ENCODE measurements at regions not wholly inside any gene's neighbourhood (a gene's known extent, or its start where the extent isn't known, plus 50 kb on each side); places are given as distances from the start of the nearest gene placed in this dataset.

DNA sequence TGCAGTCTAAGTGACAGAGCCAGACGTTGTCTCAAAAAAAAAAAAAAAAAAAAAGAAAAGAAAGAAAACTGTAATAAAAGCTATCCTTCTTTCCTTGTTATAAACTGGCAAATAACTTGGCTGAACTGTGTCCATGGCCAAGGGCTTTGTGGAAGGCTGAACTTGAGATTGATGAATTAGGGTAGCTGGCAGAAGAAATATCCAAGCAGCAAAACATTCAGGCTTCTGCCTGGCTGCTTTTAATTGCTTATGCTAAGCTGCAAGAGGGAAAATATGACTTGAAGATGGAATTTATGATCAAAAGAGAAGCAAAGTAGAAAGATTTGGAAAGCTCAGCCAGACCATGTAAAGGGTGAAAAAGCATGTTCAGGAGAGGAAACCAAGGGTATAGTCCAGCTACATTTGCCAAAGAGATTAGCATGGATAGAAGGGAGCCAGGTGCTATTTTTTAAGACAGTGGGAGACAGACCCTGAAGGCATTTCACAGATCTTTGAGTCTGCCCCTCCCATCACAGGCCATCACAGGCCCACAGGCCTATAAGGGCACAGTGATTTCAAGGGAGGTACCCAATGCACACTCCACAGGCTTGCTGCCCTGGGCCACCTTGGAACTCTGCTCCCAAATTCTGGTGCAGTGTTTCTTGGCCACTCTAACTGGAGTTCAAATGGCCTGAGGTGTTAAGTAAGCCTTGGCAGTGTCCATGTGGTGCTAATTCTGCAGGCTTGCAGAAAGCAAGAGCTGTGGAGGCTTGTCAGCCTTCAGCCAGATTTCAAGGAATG lies 226.0 kb downstream of the AEBP2 start:
- Histone ChIP-seq H3K79me2 (ENCODE audit: low read length) (no peaks in the 10 kb centered on the region), H3K9ac (ENCODE audit: low read length) (no peak overlapping the region), H3K9me3 (replicated peaks; ENCODE audit: insufficient read depth, low read length) (no peaks in the 10 kb centered on the region), H3K4me2 (ENCODE audit: low read depth, low read length) (no peak overlapping the region), H2AFZ (ENCODE audit: low read length) (no peak overlapping the region), H3F3A (ENCODE audit: insufficient read depth, low read length) (no peaks in the 10 kb centered on the region), H3K4me3 (ENCODE audit: low read length) (no peak overlapping the region), H3K36me3 (replicated peaks; ENCODE audit: insufficient read depth, low read length) (no peaks in the 10 kb centered on the region), H4K20me1 (ENCODE audit: insufficient read depth, low read length) (no peaks in the 10 kb centered on the region), H3K27me3 (replicated peaks; ENCODE audit: insufficient read depth, low read length) (no peaks in the 10 kb centered on the region), H3K9me2 (replicated peaks; ENCODE audit: insufficient read depth, low read length) (no peaks in the 10 kb centered on the region), H3K4me1 (ENCODE audit: low read length) (no peaks in the 10 kb centered on the region), H3K27ac (ENCODE audit: low read length) (no peak overlapping the region)
- TF ChIP-seq, protein P1, sequence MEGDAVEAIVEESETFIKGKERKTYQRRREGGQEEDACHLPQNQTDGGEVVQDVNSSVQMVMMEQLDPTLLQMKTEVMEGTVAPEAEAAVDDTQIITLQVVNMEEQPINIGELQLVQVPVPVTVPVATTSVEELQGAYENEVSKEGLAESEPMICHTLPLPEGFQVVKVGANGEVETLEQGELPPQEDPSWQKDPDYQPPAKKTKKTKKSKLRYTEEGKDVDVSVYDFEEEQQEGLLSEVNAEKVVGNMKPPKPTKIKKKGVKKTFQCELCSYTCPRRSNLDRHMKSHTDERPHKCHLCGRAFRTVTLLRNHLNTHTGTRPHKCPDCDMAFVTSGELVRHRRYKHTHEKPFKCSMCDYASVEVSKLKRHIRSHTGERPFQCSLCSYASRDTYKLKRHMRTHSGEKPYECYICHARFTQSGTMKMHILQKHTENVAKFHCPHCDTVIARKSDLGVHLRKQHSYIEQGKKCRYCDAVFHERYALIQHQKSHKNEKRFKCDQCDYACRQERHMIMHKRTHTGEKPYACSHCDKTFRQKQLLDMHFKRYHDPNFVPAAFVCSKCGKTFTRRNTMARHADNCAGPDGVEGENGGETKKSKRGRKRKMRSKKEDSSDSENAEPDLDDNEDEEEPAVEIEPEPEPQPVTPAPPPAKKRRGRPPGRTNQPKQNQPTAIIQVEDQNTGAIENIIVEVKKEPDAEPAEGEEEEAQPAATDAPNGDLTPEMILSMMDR (IDR thresholded peaks at IDR 0.05; ENCODE audit: low read length), result no peak
- TF ChIP-seq EZH2 (optimal IDR thresholded peaks at IDR 0.05; ENCODE audit: low read depth, low read length), result no peak
- no peak for TF ChIP-seq EZH2phosphoT487 (IDR thresholded peaks at IDR 0.05; ENCODE audit: low read length)
- DNase-seq, result no peak

DNA sequence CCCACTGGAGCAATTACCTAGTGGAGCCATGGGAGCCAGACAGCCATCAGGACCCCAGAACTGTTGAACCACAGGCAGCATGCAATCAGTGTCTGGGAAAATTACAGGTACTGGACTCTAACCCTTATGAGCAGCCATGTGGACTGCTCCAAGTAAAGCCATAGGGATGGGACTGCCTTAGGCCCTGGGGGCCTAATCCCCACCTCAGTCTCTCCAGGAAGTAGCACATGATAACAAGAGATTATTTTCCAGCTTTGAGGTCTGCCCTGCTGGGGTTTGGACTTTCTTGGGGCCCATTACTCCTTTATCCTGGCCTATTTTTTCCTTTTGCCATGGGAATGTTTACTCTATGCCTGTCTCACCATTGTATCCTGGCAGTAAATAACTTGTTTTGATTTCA lies 226.8 kb downstream of the AEBP2 start:
- H3K4me1 ChIP-seq (ENCODE audit: low read length), result no peaks in the 10 kb centered on the region
- H4K20me1 ChIP-seq (ENCODE audit: insufficient read depth, low read length), result no peaks in the 10 kb centered on the region
- DNase-seq, result no peak
- H3K27ac ChIP-seq (ENCODE audit: low read length), result no peak overlapping the region
- H3K9me3 ChIP-seq (replicated peaks; ENCODE audit: insufficient read depth, low read length), result no peaks in the 10 kb centered on the region
- H3K79me2 ChIP-seq (ENCODE audit: low read length), result no peaks in the 10 kb centered on the region
- TF ChIP-seq EZH2 (optimal IDR thresholded peaks at IDR 0.05; ENCODE audit: low read depth, low read length), result no peak
- TF ChIP-seq, protein P1 (IDR thresholded peaks at IDR 0.05; ENCODE audit: low read length), result no peak
- TF ChIP-seq EZH2phosphoT487 (IDR thresholded peaks at IDR 0.05; ENCODE audit: low read length), result no peak
- H3F3A ChIP-seq (ENCODE audit: insufficient read depth, low read length), result no peaks in the 10 kb centered on the region
- H3K4me3 ChIP-seq (ENCODE audit: low read length), result no peak overlapping the region
- H3K36me3 ChIP-seq (replicated peaks; ENCODE audit: insufficient read depth, low read length), result no peaks in the 10 kb centered on the region
- no peaks in the 10 kb centered on the region for H3K27me3 ChIP-seq (replicated peaks; ENCODE audit: insufficient read depth, low read length)
- no peaks in the 10 kb centered on the region for H3K9me2 ChIP-seq (replicated peaks; ENCODE audit: insufficient read depth, low read length)
- no peak overlapping the region for H2AFZ ChIP-seq (ENCODE audit: low read length)
- H3K9ac ChIP-seq (ENCODE audit: low read length), result no peak overlapping the region
- H3K4me2 ChIP-seq (ENCODE audit: low read depth, low read length), result no peak overlapping the region

DNA sequence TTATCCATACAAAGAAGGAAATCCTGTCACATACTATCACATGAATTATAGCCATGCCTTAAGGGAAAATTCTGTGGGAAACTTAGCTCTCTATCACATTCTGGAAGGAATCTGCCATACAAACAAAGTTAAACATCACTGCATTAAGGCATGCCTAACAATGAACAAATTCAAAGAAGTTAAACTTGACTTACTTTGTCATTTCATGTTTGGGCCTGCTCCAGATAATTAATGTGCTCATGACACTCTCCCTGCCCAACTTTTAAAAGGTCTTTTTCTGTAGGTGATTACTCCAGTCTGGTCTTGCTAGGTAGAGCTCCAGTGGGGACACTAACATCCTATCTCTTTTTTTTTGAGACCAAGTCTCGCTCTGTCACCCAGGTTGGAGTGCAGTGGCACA lies 230.5 kb downstream of the AEBP2 start:
- no peaks in the 10 kb centered on the region for H3K9me2 ChIP-seq (replicated peaks; ENCODE audit: insufficient read depth, low read length)
- no peak overlapping the region for H3K4me3 ChIP-seq (ENCODE audit: low read length)
- TF ChIP-seq EZH2 (optimal IDR thresholded peaks at IDR 0.05; ENCODE audit: low read depth, low read length) (no peak), EZH2phosphoT487 (IDR thresholded peaks at IDR 0.05; ENCODE audit: low read length) (no peak)
- TF ChIP-seq, protein P1 (IDR thresholded peaks at IDR 0.05; ENCODE audit: low read length), result no peak
- no peaks in the 10 kb centered on the region for H3K79me2 ChIP-seq (ENCODE audit: low read length)
- DNase-seq, result no peak
- H3K9me3 ChIP-seq (replicated peaks; ENCODE audit: insufficient read depth, low read length), result no peaks in the 10 kb centered on the region
- no peaks in the 10 kb centered on the region for H3K36me3 ChIP-seq (replicated peaks; ENCODE audit: insufficient read depth, low read length)
- no peak overlapping the region for H3K4me2 ChIP-seq (ENCODE audit: low read depth, low read length)
- H3F3A ChIP-seq (ENCODE audit: insufficient read depth, low read length), result no peaks in the 10 kb centered on the region
- no peak overlapping the region for H3K9ac ChIP-seq (ENCODE audit: low read length)
- no peak overlapping the region for H2AFZ ChIP-seq (ENCODE audit: low read length)
- no peaks in the 10 kb centered on the region for H3K4me1 ChIP-seq (ENCODE audit: low read length)
- H4K20me1 ChIP-seq (ENCODE audit: insufficient read depth, low read length), result no peaks in the 10 kb centered on the region
- H3K27ac ChIP-seq (ENCODE audit: low read length), result no peak overlapping the region
- no peaks in the 10 kb centered on the region for H3K27me3 ChIP-seq (replicated peaks; ENCODE audit: insufficient read depth, low read length)
